ENCODE measurements at regions not wholly inside any gene's neighbourhood (a gene's known extent, or its start where the extent isn't known, plus 50 kb on each side); places are given as distances from the start of the nearest gene placed in this dataset.
"Not testable (repeated sequence)": the region's sequence is repeated elsewhere in the genome, so short reads cannot be mapped to it uniquely, and the experiment has no call there.

GRCh38 chrX:39788521-39788920 lies 309.2 kb downstream of the BCOR start:
- Mint-ChIP-seq H3K4me3 (no peak overlapping the region), H3K9me3 (no peaks in the 10 kb centered on the region), H3K27me3 (no peaks in the 10 kb centered on the region), H3K4me1 (ENCODE audit: low read depth) (peaks cover 6% of the 10 kb centered on the region), H3K27ac (no peak overlapping the region), H3K36me3 (ENCODE audit: low read depth) (no peaks in the 10 kb centered on the region)
- ChIA-PET CTCF (no interaction called here), POLR2A (no interaction called here)
- no peak for ATAC-seq
- no peak for TF ChIP-seq CTCF (IDR thresholded peaks at IDR 0.05)
- DNase-seq: no peak
- intact Hi-C loops (cut with micrococcal nuclease): no loop called here

GRCh38 chrX:39791691-39792090 lies 306.1 kb downstream of the BCOR start:
- Mint-ChIP-seq H3K27me3 (no peaks in the 10 kb centered on the region), H3K4me3 (no peak overlapping the region), H3K36me3 (ENCODE audit: low read depth) (no peaks in the 10 kb centered on the region), H3K4me1 (ENCODE audit: low read depth) (peaks cover 6% of the 10 kb centered on the region), H3K27ac (no peak overlapping the region), H3K9me3 (no peaks in the 10 kb centered on the region)
- POLR2A ChIA-PET: no interaction called here
- ATAC-seq (no peak), DNase-seq (no peak)
- no peak for TF ChIP-seq CTCF (IDR thresholded peaks at IDR 0.05)
- CTCF ChIA-PET: no interaction called here
- intact Hi-C loops (cut with micrococcal nuclease): no loop called here

GRCh38 chrX:39795605-39796004 lies 302.2 kb downstream of the BCOR start:
- no peaks in the 10 kb centered on the region for H3K9me3 Mint-ChIP-seq
- H3K4me1 Mint-ChIP-seq (ENCODE audit: low read depth): peaks cover 4% of the 10 kb centered on the region
- no peaks in the 10 kb centered on the region for H3K27me3 Mint-ChIP-seq
- H3K36me3 Mint-ChIP-seq (ENCODE audit: low read depth): no peaks in the 10 kb centered on the region
- H3K4me3 Mint-ChIP-seq: no peak overlapping the region
- intact Hi-C loops (cut with micrococcal nuclease): no loop called here
- ChIA-PET CTCF (no interaction called here), POLR2A (no interaction called here)
- ATAC-seq: no peak
- no peak for TF ChIP-seq CTCF (IDR thresholded peaks at IDR 0.05)
- no peak overlapping the region for H3K27ac Mint-ChIP-seq
- no peak for DNase-seq

GRCh38 chrX:39796856-39797255 lies 300.9 kb downstream of the BCOR start:
- DNase-seq (no peak), ATAC-seq (no peak)
- no peak overlapping the region for H3K4me3 Mint-ChIP-seq
- H3K27ac Mint-ChIP-seq: no peak overlapping the region
- POLR2A ChIA-PET: no interaction called here
- intact Hi-C loops (cut with micrococcal nuclease): no loop called here
- H3K4me1 Mint-ChIP-seq (ENCODE audit: low read depth): peaks cover 3% of the 10 kb centered on the region
- H3K27me3 Mint-ChIP-seq: no peaks in the 10 kb centered on the region
- H3K9me3 Mint-ChIP-seq: no peaks in the 10 kb centered on the region
- H3K36me3 Mint-ChIP-seq (ENCODE audit: low read depth): no peaks in the 10 kb centered on the region
- no peak for TF ChIP-seq CTCF (IDR thresholded peaks at IDR 0.05)
- CTCF ChIA-PET: no interaction called here

GRCh38 chrX:39798488-39798887 lies 299.3 kb downstream of the BCOR start:
- DNase-seq; CTCF ChIA-PET; H3K27ac Mint-ChIP-seq; H3K4me3 Mint-ChIP-seq; ATAC-seq; H3K9me3 Mint-ChIP-seq; H3K36me3 Mint-ChIP-seq (ENCODE audit: low read depth); intact Hi-C loops (cut with micrococcal nuclease); POLR2A ChIA-PET; H3K27me3 Mint-ChIP-seq; H3K4me1 Mint-ChIP-seq (ENCODE audit: low read depth): not testable (repeated sequence)

- Mint-ChIP-seq H3K27ac (no peak overlapping the region), H3K4me3 (no peak overlapping the region), H3K4me1 (ENCODE audit: low read depth) (peaks cover 11% of the 10 kb centered on the region), H3K27me3 (no peaks in the 10 kb centered on the region), H3K36me3 (ENCODE audit: low read depth) (no peaks in the 10 kb centered on the region), H3K9me3 (peaks cover 3% of the 10 kb centered on the region)
- ATAC-seq: no peak
- DNase-seq: no peak
- ChIA-PET POLR2A (no interaction called here), CTCF (no interaction called here)
- intact Hi-C loops (cut with micrococcal nuclease): no loop called here
- no peak for TF ChIP-seq CTCF (IDR thresholded peaks at IDR 0.05)
Observed at GRCh38 chrX:39802354-39802753, 295.4 kb downstream of the BCOR start.
